ENCODE measurements at regions not wholly inside any gene's neighbourhood (a gene's known extent, or its start where the extent isn't known, plus 50 kb on each side); places are given as distances from the start of the nearest gene placed in this dataset.

GRCh38 chr4:120400441-120400840, 333.8 kb upstream of the MAD2L1 start:
- Histone ChIP-seq H3K23ac (ENCODE audit: insufficient read length, low read depth, low read length) (no peak overlapping the region), H2BK15ac (ENCODE audit: low read depth, low read length) (no peak overlapping the region), H2BK20ac (ENCODE audit: low read depth, low read length, poor library complexity, severe bottlenecking) (no peak overlapping the region), H2BK12ac (ENCODE audit: insufficient read length, low read depth, low read length) (no peak overlapping the region), H3K4ac (ENCODE audit: low read depth, low read length) (no peak overlapping the region), H3K27ac (ENCODE audit: insufficient read length, low read depth, low read length) (no peak overlapping the region), H3K23me2 (ENCODE audit: insufficient read length, low read depth, low read length, poor library complexity, severe bottlenecking) (no peaks in the 10 kb centered on the region), H3K4me2 (ENCODE audit: insufficient read depth, insufficient read length, low read length) (no peak overlapping the region), H2BK5ac (ENCODE audit: insufficient read length, low read length) (no peak overlapping the region), H4K20me1 (ENCODE audit: control insufficient read depth, insufficient read depth, insufficient read length) (no peaks in the 10 kb centered on the region), H3K14ac (ENCODE audit: insufficient read depth, low read length) (no peak overlapping the region), H4K8ac (replicated peaks; ENCODE audit: insufficient read length, low read depth, low read length) (no peak overlapping the region), H3K9me3 (ENCODE audit: control insufficient read depth, low read depth, low read length) (no peaks in the 10 kb centered on the region), H3K9ac (ENCODE audit: extremely low read depth, insufficient read length, low read length) (no peak overlapping the region), H4K91ac (ENCODE audit: insufficient read length, low read depth, low read length) (no peak overlapping the region), H3T11ph (ENCODE audit: low read length) (no peak overlapping the region), H2AFZ (ENCODE audit: low read length) (no peak overlapping the region), H3K4me1 (ENCODE audit: insufficient read depth, low read length) (no peaks in the 10 kb centered on the region), H2AK5ac (ENCODE audit: insufficient read length, low read length) (no peak overlapping the region), H3K79me2 (ENCODE audit: insufficient read depth, low read length) (no peaks in the 10 kb centered on the region), H3K27me3 (ENCODE audit: insufficient read depth, low read length) (no peaks in the 10 kb centered on the region), H3K79me1 (ENCODE audit: insufficient read depth, low read depth, low read length, poor library complexity, severe bottlenecking) (no peaks in the 10 kb centered on the region), H2BK120ac (ENCODE audit: low read depth, low read length, poor library complexity, severe bottlenecking) (no peak overlapping the region), H3K18ac (ENCODE audit: insufficient read length, low read depth, low read length) (no peak overlapping the region), H3K56ac (ENCODE audit: insufficient read length, low read depth, low read length) (no peak overlapping the region), H4K5ac (ENCODE audit: insufficient read length, low read depth, low read length) (no peak overlapping the region)
- no CpG with 5 or more reads among the region's 4 CpGs for WGBS (ENCODE audit: extremely low coverage, insufficient read length, low lambda C conversion rate)
- H3K27ac Mint-ChIP-seq, result no peak overlapping the region
- H3K4me1 Mint-ChIP-seq, result peaks cover 5 to 7% of the 10 kb centered on the region in 2 experiments; a peak in 3 of 4 replicates
- H3K27me3 Mint-ChIP-seq (ENCODE audit: low read depth), result no peaks in the 10 kb centered on the region
- DNase-seq, result no peak
- H3K36me3 Mint-ChIP-seq (ENCODE audit: insufficient read depth in 1 of 3, low read depth in 3 of 3), result peaks cover 0 to 1% (median 0%) of the 10 kb centered on the region in 3 experiments; a peak in 1 of 7 replicates
- no peak overlapping the region for H3K4me3 Mint-ChIP-seq
- no peak for TF ChIP-seq CTCF (conservative IDR thresholded peaks at IDR 0.05)
- H3K9me3 Mint-ChIP-seq, result no peaks in the 10 kb centered on the region

All from H9 (cell line).